Activated naive CD4-positive, alpha-beta T cell treated with anti-CD3 and anti-CD28 coated beads, Interleukin-2, amount 50 U/mL, for 24 hours (primary cell): ENCODE measurements at regions not wholly inside any gene's neighbourhood (a gene's known extent, or its start where the extent isn't known, plus 50 kb on each side); places are given as distances from the start of the nearest gene placed in this dataset.

Source experiments
- H3K27ac Mint-ChIP-seq: one replicate; pipeline ENCODE4 v1.8.0; 2021; ENCODE audit warnings: mild to moderate bottlenecking, mixed read lengths
- H3K27me3 Mint-ChIP-seq: one replicate; pipeline ENCODE4 v1.8.0; 2021; ENCODE audit warnings: mixed read lengths
- H3K36me3 Mint-ChIP-seq: one replicate; pipeline ENCODE4 v1.8.0; 2021; ENCODE audit warnings: mixed read lengths
- H3K4me1 Mint-ChIP-seq: one replicate; pipeline ENCODE4 v1.8.0; 2021; ENCODE audit warnings: mixed read lengths
- H3K4me3 Mint-ChIP-seq: one replicate; pipeline ENCODE4 v1.8.0; 2021; ENCODE audit warnings: mild to moderate bottlenecking, mixed read lengths
- H3K9me3 Mint-ChIP-seq: one replicate; pipeline ENCODE4 v1.8.0; 2021; ENCODE audit warnings: mixed read lengths

- Mint-ChIP-seq H3K4me3 (no peak overlapping the region), H3K4me1 (no peaks in the 10 kb centered on the region), H3K9me3 (no peaks in the 10 kb centered on the region), H3K36me3 (no peaks in the 10 kb centered on the region), H3K27me3 (no peaks in the 10 kb centered on the region), H3K27ac (no peak overlapping the region)
Observed at GRCh38 chr12:22981711-22982110, 356.7 kb downstream of the ETNK1 start.

DNA sequence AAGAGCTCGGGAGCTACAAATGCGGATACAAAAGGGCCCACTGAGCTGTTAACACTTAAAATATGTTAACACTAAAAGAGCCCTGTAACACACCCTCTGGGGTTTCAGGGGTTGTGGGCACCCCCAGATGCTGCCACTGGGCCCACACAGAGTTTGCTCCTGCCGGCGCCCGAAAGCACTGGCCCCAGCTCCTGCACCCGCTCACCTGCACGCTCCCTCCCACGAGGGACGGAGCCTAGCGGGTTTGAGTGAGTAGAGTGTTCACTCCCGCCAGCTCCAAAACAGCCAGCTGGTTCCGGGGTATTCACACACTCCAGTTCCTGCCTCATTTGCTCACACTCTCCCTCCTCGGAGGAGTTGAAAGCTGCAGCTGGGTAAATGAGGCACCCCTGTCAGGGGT, 357.7 kb downstream of the ETNK1 start:
- H3K36me3 Mint-ChIP-seq: no peaks in the 10 kb centered on the region
- no peaks in the 10 kb centered on the region for H3K9me3 Mint-ChIP-seq
- no peaks in the 10 kb centered on the region for H3K4me1 Mint-ChIP-seq

DNA sequence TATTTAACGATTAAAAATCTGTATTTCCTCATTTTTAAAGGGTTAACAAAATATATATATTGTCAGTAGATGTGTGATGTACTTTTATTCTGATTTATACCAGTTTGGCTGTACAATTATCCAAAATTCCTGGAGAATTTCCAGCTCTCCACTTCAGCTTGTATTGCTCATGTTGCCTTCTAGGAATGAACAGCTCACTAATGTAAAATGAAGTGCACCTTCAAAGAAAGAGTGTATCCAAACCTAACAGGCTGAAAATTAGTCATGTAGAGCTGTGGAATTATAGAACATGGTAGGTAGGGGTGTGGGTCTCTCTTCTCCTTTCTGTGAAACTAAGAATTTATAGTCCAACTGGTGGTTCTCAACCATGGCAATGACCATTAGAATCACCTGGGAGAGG, 362.0 kb downstream of the ETNK1 start:
- H3K36me3 Mint-ChIP-seq: no peaks in the 10 kb centered on the region
- no peaks in the 10 kb centered on the region for H3K4me1 Mint-ChIP-seq
- H3K27me3 Mint-ChIP-seq: peaks cover 2% of the 10 kb centered on the region
- H3K9me3 Mint-ChIP-seq: peaks cover 9% of the 10 kb centered on the region
- H3K4me3 Mint-ChIP-seq: no peak overlapping the region
- H3K27ac Mint-ChIP-seq: no peak overlapping the region

More for the DNA sequence above, 357.7 kb downstream of the ETNK1 start:
- Mint-ChIP-seq H3K27me3 (no peaks in the 10 kb centered on the region), H3K27ac (no peak overlapping the region), H3K4me3 (no peak overlapping the region)

GRCh38 chr12:22990501-22990900, 365.5 kb downstream of the ETNK1 start:
- Mint-ChIP-seq H3K4me1 (no peaks in the 10 kb centered on the region), H3K4me3 (no peak overlapping the region), H3K9me3 (peaks cover 9% of the 10 kb centered on the region), H3K36me3 (no peaks in the 10 kb centered on the region), H3K27me3 (peaks cover 2% of the 10 kb centered on the region), H3K27ac (no peak overlapping the region)

- peaks cover 9% of the 10 kb centered on the region for H3K9me3 Mint-ChIP-seq
- no peaks in the 10 kb centered on the region for H3K4me1 Mint-ChIP-seq
Observed at GRCh38 chr12:22991250-22991844, 366.4 kb downstream of the ETNK1 start.

GRCh38 chr12:22993609-22994315, 368.8 kb downstream of the ETNK1 start:
- Mint-ChIP-seq H3K4me3 (no peak overlapping the region), H3K36me3 (no peaks in the 10 kb centered on the region), H3K27me3 (peaks cover 2% of the 10 kb centered on the region), H3K27ac (no peak overlapping the region), H3K9me3 (peaks cover under 1% of the 10 kb centered on the region), H3K4me1 (no peaks in the 10 kb centered on the region)

More at GRCh38 chr12:22991250-22991844, 366.4 kb downstream of the ETNK1 start:
- Mint-ChIP-seq H3K36me3 (no peaks in the 10 kb centered on the region), H3K4me3 (no peak overlapping the region), H3K27me3 (peaks cover 2% of the 10 kb centered on the region), H3K27ac (peak overlapping the region; percentile 41)

- H3K4me3 Mint-ChIP-seq: no peak overlapping the region
- no peaks in the 10 kb centered on the region for H3K9me3 Mint-ChIP-seq
Observed at GRCh38 chr12:22994316-22994675, 369.3 kb downstream of the ETNK1 start.

GRCh38 chr12:23001487-23001886, 376.5 kb downstream of the ETNK1 start:
- no peaks in the 10 kb centered on the region for H3K9me3 Mint-ChIP-seq
- no peaks in the 10 kb centered on the region for H3K36me3 Mint-ChIP-seq
- no peaks in the 10 kb centered on the region for H3K4me1 Mint-ChIP-seq
- no peak overlapping the region for H3K27ac Mint-ChIP-seq
- H3K27me3 Mint-ChIP-seq: no peaks in the 10 kb centered on the region
- no peak overlapping the region for H3K4me3 Mint-ChIP-seq

More at GRCh38 chr12:22994316-22994675, 369.3 kb downstream of the ETNK1 start:
- Mint-ChIP-seq H3K36me3 (no peaks in the 10 kb centered on the region), H3K27me3 (peaks cover 2% of the 10 kb centered on the region), H3K27ac (no peak overlapping the region), H3K4me1 (no peaks in the 10 kb centered on the region)

DNA sequence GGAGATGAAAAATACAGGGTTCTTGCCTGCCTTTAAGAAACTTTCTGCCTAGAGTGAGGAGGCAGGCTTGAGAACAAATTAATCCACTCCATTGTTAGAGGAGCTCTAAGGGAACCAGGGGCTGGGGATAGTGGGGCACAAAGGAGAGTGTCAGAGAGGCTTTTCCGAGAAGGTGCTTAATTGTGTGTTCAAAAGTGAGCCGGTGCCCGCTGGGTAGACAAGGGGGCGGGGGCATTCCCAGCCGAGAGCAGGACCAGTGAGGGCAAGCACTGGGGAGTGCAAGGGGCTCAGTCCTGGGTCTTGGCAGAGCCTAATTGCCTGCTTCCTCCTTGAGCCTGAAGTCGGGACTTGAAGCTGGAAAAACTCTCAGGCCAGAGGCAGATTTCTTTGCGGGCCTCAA, 377.4 kb downstream of the ETNK1 start:
- Mint-ChIP-seq H3K36me3 (no peaks in the 10 kb centered on the region), H3K27me3 (no peaks in the 10 kb centered on the region), H3K9me3 (no peaks in the 10 kb centered on the region), H3K4me1 (no peaks in the 10 kb centered on the region), H3K27ac (no peak overlapping the region), H3K4me3 (no peak overlapping the region)

DNA sequence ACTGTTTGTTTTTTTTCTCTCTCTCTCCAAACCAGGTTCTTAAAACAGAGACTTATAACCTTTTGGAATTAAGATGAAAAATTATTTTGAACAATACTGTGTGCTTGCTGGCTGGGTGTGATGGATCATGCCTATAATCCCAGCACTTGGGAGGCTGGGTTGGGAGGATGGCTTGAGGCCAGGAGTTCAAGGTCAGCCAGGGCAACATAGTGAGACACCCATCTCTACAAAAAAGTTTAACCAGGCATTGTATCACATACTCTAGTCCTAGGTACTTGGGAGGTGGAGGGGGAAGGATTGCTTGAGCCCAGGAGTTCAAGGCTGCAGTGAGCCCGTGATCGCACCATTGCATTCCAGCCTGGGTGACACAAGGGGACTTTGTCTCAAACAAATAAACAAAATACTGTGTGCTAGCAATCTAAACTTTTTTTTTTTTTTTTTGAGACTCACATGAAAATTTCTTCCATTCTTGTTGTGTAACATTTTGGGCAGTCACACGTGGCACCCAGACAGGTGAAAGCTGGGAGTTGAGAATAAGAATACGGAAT, 379.6 kb downstream of the ETNK1 start:
- H3K27me3 Mint-ChIP-seq: no peaks in the 10 kb centered on the region
- no peaks in the 10 kb centered on the region for H3K9me3 Mint-ChIP-seq
- no peak overlapping the region for H3K4me3 Mint-ChIP-seq
- no peaks in the 10 kb centered on the region for H3K4me1 Mint-ChIP-seq
- H3K27ac Mint-ChIP-seq: no peak overlapping the region
- H3K36me3 Mint-ChIP-seq: no peaks in the 10 kb centered on the region

- no peaks in the 10 kb centered on the region for H3K27me3 Mint-ChIP-seq
- H3K36me3 Mint-ChIP-seq: no peaks in the 10 kb centered on the region
- no peak overlapping the region for H3K27ac Mint-ChIP-seq
- H3K4me3 Mint-ChIP-seq: no peak overlapping the region
- no peaks in the 10 kb centered on the region for H3K4me1 Mint-ChIP-seq
- H3K9me3 Mint-ChIP-seq: no peaks in the 10 kb centered on the region
Observed at GRCh38 chr12:23005387-23005786, 380.4 kb downstream of the ETNK1 start.

DNA sequence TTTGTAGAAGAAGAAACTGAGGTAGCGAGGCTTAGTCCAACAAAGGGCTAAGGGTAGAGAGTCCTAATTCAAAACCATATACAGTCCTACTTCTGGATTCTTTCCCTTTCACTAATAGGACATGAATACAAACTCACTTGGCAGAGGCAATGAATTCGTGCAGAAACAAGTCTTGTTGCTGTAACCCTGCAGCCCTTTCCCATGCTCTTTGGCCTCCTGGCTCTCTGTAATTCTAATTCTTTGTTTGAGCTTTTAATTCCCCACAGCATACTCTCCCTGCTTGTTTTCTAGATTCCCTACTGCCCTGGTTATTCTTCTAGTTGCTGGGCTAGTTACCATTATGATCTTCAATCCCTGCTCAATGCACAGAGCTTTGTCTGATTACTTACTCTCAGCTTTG, 381.4 kb downstream of the ETNK1 start:
- no peaks in the 10 kb centered on the region for H3K9me3 Mint-ChIP-seq
- H3K27ac Mint-ChIP-seq: no peak overlapping the region
- H3K4me3 Mint-ChIP-seq: no peak overlapping the region
- H3K36me3 Mint-ChIP-seq: no peaks in the 10 kb centered on the region
- no peaks in the 10 kb centered on the region for H3K4me1 Mint-ChIP-seq
- no peaks in the 10 kb centered on the region for H3K27me3 Mint-ChIP-seq

- Mint-ChIP-seq H3K4me1 (no peaks in the 10 kb centered on the region), H3K4me3 (no peak overlapping the region), H3K36me3 (no peaks in the 10 kb centered on the region), H3K27me3 (no peaks in the 10 kb centered on the region), H3K9me3 (no peaks in the 10 kb centered on the region), H3K27ac (no peak overlapping the region)
Observed at GRCh38 chr12:23008623-23009022, 383.7 kb downstream of the ETNK1 start.

DNA sequence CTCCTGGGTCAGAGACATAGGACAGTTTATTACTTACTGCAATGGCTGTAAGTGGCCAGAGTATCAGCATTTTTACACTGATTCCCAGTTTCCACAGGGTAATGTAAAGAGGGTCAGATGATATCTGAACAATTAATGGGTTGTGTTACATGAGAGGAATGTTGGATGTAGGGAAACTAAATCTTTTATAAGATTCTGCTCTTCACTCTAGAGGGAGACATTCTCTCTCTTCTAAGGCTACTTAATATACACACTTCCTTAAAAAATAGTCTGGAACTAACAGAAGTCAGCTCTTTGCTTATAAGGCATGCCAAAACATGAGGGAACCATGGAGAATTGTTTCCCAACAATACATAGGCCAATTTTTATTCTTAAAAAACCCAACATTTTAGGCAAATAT, 389.8 kb downstream of the ETNK1 start:
- H3K4me3 Mint-ChIP-seq: no peak overlapping the region
- no peak overlapping the region for H3K27ac Mint-ChIP-seq

GRCh38 chr12:23025372-23026016, 400.5 kb downstream of the ETNK1 start:
- no peaks in the 10 kb centered on the region for H3K9me3 Mint-ChIP-seq
- no peak overlapping the region for H3K4me3 Mint-ChIP-seq
- no peaks in the 10 kb centered on the region for H3K27me3 Mint-ChIP-seq
- H3K27ac Mint-ChIP-seq: no peak overlapping the region
- no peaks in the 10 kb centered on the region for H3K36me3 Mint-ChIP-seq
- H3K4me1 Mint-ChIP-seq: no peaks in the 10 kb centered on the region

More for the DNA sequence above, 389.8 kb downstream of the ETNK1 start:
- no peaks in the 10 kb centered on the region for H3K27me3 Mint-ChIP-seq
- H3K4me1 Mint-ChIP-seq: no peaks in the 10 kb centered on the region
- no peaks in the 10 kb centered on the region for H3K36me3 Mint-ChIP-seq
- no peaks in the 10 kb centered on the region for H3K9me3 Mint-ChIP-seq

- no peaks in the 10 kb centered on the region for H3K36me3 Mint-ChIP-seq
- no peak overlapping the region for H3K27ac Mint-ChIP-seq
- no peak overlapping the region for H3K4me3 Mint-ChIP-seq
- H3K4me1 Mint-ChIP-seq: no peaks in the 10 kb centered on the region
- no peaks in the 10 kb centered on the region for H3K27me3 Mint-ChIP-seq
- H3K9me3 Mint-ChIP-seq: no peaks in the 10 kb centered on the region
Observed at GRCh38 chr12:23028158-23028802, 403.3 kb downstream of the ETNK1 start.
